ENCODE measurements at regions not wholly inside any gene's neighbourhood (a gene's known extent, or its start where the extent isn't known, plus 50 kb on each side); places are given as distances from the start of the nearest gene placed in this dataset.

- TF ChIP-seq CTCF (IDR thresholded peaks at IDR 0.05) (no peak), EP300 (IDR thresholded peaks at IDR 0.05) (no peak)
Observed at GRCh38 chr9:99358668-99359067, 136.6 kb downstream of the SEC61B start.
